GM12874 (cell line): ENCODE measurements at regions not wholly inside any gene's neighbourhood (a gene's known extent, or its start where the extent isn't known, plus 50 kb on each side); places are given as distances from the start of the nearest gene placed in this dataset.

Source experiments
- TF ChIP-seq, protein P1 (sequence below): IDR thresholded peaks from 2 replicates; pipeline ENCODE4 v1.5.1; 2011; ENCODE audit warnings: low read depth, mild to moderate bottlenecking, control low read depth, low read length, moderate library complexity; ENCODE audit not compliant: insufficient read depth

DNA sequence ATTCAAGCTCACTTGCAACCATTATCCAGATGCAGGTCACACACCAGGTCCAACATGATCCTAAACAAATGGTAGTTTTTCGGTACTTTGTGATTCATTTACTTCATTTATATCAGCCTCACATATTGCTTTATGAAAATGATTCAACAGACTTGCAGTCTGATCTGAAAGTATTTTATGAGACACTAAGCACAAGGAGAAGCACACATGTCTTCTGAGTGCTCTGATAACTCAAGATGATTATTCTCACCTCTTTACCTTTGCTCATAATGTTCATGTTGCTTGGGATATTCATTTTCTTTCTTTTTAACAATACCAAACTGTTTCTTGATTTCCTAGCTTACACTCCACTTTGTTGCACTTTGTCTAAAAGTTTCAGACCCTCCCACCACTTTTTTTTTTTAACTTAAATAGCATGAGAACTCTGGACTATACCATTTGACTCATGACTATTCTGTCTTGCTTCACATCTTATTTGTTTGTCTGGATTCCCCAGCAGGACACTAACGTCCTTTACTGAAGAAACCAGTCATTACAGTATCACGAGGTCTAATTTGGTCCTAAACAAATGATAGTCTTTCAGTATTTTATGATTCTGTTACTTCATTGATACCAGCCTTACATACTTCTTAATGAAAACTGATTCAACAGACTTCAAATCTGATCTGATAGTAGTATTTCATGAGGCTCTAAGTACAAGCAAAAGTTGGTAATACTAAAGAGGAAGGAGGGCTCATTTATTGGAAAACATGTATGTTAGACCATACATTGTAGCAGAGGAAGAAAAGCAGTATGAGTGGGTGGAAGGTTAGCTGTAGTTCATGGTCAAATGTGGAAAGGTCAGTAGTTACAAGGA lies 171.8 kb upstream of the AHR start:
- TF ChIP-seq, protein P1, sequence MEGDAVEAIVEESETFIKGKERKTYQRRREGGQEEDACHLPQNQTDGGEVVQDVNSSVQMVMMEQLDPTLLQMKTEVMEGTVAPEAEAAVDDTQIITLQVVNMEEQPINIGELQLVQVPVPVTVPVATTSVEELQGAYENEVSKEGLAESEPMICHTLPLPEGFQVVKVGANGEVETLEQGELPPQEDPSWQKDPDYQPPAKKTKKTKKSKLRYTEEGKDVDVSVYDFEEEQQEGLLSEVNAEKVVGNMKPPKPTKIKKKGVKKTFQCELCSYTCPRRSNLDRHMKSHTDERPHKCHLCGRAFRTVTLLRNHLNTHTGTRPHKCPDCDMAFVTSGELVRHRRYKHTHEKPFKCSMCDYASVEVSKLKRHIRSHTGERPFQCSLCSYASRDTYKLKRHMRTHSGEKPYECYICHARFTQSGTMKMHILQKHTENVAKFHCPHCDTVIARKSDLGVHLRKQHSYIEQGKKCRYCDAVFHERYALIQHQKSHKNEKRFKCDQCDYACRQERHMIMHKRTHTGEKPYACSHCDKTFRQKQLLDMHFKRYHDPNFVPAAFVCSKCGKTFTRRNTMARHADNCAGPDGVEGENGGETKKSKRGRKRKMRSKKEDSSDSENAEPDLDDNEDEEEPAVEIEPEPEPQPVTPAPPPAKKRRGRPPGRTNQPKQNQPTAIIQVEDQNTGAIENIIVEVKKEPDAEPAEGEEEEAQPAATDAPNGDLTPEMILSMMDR = no peak

DNA sequence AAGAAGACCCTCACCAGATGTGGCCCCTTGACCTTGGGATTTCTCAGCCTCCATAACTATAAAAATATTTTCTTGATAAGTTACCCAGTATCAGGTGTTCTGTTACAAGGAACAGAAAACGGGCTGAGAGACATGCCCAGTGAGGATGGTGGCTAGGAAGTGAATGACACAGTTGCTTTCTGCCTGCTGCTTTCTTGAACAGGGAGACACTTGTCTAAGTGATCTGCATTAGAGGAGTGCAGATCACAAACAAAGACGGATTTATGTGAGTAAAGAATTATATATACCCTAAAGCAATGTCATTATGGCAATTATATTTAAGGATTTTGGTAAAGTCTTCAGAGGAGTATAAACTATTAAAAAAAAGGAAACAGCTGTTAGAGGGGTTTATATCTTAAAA lies 169.2 kb upstream of the AHR start:
- TF ChIP-seq, protein P1 = no peak

DNA sequence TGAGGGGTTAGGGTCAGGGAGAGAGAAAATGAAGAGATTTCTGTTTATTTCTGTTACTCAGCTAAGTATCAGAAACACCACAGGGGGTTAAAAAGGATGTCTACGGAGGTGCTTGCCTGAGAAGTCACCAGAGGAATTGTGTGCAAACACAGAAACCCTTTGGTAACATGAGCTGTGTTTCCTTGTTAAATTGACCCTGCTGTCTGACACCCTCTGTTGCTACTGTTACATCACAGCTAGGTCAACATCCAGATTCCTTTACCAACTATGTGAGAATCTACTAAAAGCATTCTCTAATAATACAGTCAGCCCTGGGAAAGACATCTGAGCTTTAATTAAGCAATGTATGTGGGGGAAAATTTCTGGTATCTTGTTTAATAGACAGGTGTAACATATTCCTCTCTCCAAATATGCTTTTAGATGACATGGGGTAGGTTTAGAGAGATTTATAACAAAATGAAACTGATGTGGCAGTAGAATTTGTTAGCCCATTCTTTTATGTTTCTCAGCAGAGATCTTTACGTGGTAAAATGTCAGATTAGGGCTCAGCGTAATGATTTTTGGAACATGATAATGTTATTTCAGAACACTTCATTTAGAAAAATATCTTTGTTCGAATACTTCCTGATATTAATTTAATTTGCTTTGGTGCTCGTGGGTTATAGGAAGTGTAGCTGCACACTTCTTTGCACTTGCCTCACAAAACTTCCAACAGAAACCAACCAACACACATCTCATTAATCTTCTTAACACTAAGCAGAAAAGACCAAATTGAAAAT lies 168.0 kb upstream of the AHR start:
- TF ChIP-seq, protein P1 = no peak

DNA sequence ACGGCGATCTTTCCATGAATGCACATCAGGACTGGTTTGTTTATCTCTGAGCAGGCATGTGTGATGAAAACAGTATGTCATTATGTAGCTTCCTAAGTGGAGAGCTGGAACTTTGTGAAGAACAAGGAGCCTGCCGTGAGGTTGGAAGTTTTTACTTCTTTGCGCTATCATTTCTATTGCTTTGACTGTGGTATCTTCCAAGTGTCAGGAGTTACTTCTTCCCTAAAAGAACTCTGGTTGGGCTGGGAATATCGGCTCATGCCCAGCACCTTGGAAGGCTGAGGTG lies 167.4 kb upstream of the AHR start:
- TF ChIP-seq, protein P1 = no peak

DNA sequence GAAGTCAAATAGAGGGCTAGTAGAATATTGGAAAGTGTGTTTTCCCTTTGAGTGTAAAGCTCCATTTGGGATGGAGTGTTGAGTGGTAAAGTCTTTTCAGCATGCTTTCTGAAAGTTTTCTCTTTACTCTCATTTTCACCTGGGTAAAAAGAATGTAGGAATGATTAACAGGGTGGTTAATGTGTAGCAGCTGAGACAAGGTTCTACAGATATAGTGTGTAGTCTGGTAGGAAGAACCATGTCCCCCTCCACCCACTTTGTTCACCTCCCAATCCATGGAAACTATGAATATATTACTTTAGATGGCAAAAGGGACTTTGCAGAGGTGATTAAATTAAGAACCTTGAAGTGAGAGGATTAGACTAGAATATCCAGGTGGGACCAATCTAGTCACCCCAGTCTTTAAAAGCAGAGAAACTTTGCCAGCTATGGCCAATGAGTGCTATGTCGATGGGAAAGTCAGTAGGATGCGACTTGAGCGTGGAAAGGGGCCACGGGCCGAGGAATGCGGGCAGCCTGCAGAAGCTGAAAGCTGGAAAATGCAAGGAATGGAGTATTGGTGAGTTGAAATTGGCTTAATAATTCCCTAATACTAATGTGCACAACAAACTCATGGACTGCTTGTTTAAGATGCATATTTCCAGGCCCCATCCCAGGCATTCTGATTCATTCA lies 166.3 kb upstream of the AHR start:
- TF ChIP-seq, protein P1 = no peak

DNA sequence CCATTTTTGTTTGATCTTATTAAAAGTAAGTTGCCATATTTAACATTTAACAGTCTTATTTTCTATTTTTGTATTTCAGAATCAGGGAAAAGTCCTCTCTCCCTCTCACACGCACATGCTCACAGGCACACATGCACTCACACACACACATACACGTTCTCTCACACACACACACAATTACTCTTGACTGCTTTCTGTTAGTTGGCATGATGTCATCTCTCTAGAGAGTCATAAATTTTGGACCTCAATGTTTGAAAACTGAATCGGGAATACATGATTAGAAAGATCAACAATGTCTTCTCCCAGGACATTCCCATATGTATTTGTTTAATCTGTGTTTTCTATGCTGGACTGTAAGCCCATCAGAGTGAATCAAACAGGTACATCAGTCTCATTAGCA lies 165.7 kb upstream of the AHR start:
- TF ChIP-seq, protein P1 = no peak

DNA sequence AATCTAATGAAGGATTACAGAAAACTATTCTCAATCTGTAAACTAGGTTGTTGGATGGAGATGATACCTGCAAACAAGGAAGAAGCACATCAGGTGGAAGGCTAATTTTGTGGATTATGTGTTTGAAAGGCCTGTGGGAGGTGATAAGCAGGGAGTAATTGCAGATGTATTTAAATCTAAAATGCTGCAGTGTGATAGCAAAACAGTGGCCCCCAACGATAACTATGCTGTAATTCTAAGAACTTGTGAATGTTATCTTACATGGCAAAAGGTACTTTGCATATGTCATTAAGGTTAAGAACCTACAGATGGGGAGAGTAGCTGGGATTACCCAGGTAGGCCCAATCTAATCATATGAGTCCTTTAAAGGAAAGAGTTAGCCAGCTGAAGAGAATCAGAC lies 164.5 kb upstream of the AHR start:
- TF ChIP-seq, protein P1 = no peak
